ENCODE measurements at regions not wholly inside any gene's neighbourhood (a gene's known extent, or its start where the extent isn't known, plus 50 kb on each side); places are given as distances from the start of the nearest gene placed in this dataset.

DNA sequence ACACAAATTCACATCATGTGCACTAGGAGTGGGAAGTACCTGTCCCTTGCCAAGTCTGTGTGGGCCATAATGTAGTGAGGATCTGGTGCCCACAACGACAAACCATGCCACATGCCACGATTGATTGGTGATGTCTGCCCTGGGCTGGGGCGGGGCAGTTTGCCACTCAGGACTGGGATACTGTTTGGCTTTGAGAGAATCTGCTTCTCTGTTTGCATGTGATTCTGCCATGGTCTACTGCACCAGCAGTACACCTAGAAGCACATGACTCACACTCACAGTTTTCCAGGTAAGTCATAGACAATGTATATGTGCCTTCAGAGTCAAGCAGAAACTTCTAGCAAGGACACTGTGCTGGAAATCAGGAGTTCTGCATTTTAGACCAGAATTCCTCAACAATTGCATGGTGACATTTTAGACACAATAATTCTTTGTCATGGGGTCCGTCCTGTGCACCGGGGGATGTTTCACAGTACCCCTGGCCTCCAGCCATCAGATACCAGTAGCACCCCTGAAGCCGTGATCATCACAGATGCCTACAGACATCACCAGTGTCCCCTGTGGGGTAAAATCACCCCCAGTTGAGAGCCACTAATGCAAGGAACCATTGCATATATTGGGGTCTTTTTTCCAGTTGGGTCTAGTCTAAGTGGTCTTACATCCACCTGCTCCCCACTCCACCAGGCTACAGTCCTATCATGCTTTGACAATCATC is 278.3 kb downstream of the EIPR1 start:
- TF ChIP-seq POLR2AphosphoS5 (IDR thresholded peaks at IDR 0.05) (no peak), POLR2A (IDR thresholded peaks at IDR 0.05) (no peak)
- TF ChIP-seq, protein P1, sequence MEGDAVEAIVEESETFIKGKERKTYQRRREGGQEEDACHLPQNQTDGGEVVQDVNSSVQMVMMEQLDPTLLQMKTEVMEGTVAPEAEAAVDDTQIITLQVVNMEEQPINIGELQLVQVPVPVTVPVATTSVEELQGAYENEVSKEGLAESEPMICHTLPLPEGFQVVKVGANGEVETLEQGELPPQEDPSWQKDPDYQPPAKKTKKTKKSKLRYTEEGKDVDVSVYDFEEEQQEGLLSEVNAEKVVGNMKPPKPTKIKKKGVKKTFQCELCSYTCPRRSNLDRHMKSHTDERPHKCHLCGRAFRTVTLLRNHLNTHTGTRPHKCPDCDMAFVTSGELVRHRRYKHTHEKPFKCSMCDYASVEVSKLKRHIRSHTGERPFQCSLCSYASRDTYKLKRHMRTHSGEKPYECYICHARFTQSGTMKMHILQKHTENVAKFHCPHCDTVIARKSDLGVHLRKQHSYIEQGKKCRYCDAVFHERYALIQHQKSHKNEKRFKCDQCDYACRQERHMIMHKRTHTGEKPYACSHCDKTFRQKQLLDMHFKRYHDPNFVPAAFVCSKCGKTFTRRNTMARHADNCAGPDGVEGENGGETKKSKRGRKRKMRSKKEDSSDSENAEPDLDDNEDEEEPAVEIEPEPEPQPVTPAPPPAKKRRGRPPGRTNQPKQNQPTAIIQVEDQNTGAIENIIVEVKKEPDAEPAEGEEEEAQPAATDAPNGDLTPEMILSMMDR (IDR thresholded peaks at IDR 0.05): no peak

Measured in suprapubic skin (tissue), 4 donors.